ENCODE measurements at regions not wholly inside any gene's neighbourhood (a gene's known extent, or its start where the extent isn't known, plus 50 kb on each side); places are given as distances from the start of the nearest gene placed in this dataset.

- Histone ChIP-seq H3K9me3 (no peaks in the 10 kb centered on the region), H3K4me3 (no peak overlapping the region), H3K4me1 (ENCODE audit: low read depth) (no peaks in the 10 kb centered on the region), H3K36me3 (ENCODE audit: low read depth) (no peaks in the 10 kb centered on the region)
- no peak for TF ChIP-seq CTCF (IDR thresholded peaks at IDR 0.05)
- ATAC-seq (no peak), DNase-seq (no peak)
- intact Hi-C loops (cut with DNase I, micrococcal nuclease) = no loop called here
These were observed 197.2 kb downstream of the CHRM3 start for GRCh38 chr1:239583536-239583935.

- Histone ChIP-seq H3K9me3 (no peaks in the 10 kb centered on the region), H3K4me1 (ENCODE audit: low read depth) (no peaks in the 10 kb centered on the region), H3K4me3 (no peak overlapping the region), H3K36me3 (ENCODE audit: low read depth) (no peaks in the 10 kb centered on the region)
- intact Hi-C loops (cut with DNase I, micrococcal nuclease) = no loop called here
- DNase-seq (no peak), ATAC-seq (no peak)
- TF ChIP-seq CTCF (IDR thresholded peaks at IDR 0.05) = no peak
These were observed 199.8 kb downstream of the CHRM3 start for GRCh38 chr1:239586128-239586527.

- no peak for TF ChIP-seq CTCF (IDR thresholded peaks at IDR 0.05)
- H3K9me3 ChIP-seq = no peaks in the 10 kb centered on the region
- H3K36me3 ChIP-seq (ENCODE audit: low read depth) = no peaks in the 10 kb centered on the region
- ATAC-seq (peak; percentile 51), DNase-seq (peak in 1 of 3 donors; percentile 27)
- intact Hi-C loops (cut with DNase I, micrococcal nuclease) = no loop called here
- H3K4me1 ChIP-seq (ENCODE audit: low read depth) = no peaks in the 10 kb centered on the region
- H3K4me3 ChIP-seq = no peak overlapping the region
These were observed 200.7 kb downstream of the CHRM3 start for GRCh38 chr1:239587066-239587465.

DNA sequence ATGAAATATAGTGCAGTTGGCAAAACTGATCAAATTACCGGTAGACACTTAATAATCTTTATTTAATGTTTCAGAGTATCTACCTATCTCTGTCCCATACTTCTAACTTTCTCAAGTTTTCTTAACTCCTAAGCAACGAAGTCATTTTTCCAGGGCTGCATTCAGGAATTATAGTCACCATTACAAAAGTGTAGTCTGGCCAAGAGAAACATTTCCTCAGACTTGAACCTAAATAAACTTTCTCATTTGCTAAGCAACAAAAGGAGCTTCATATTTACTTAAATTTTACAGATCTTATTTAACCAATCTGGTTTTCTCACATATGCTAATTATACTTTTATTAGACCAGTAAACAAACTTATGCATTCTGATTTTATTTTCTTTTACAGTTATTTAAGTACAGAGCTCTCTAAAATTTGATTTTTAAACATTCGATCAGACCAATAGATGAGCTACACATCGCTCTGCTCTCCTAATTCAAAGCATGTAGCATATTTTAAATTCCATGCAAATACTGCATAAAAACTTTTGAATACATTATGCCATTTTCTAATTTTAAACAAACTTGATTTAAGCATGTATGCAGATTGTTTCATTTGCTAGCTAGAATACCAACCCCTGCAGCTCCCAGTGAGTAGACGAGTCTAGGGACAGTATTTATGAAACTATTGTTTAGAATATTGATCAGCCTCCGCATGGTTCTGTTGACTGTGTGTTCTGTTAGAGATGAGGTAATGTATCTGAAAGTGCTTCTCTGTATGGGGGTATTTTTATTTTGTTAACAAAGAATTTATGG, 201.4 kb downstream of the CHRM3 start:
- intact Hi-C loops (cut with DNase I, micrococcal nuclease) = no loop called here
- H3K36me3 ChIP-seq (ENCODE audit: low read depth) = no peaks in the 10 kb centered on the region
- no peaks in the 10 kb centered on the region for H3K4me1 ChIP-seq (ENCODE audit: low read depth)
- DNase-seq = no peak
- no peak overlapping the region for H3K4me3 ChIP-seq
- no peak for ATAC-seq
- TF ChIP-seq CTCF (IDR thresholded peaks at IDR 0.05) = no peak
- H3K9me3 ChIP-seq = no peaks in the 10 kb centered on the region

DNA sequence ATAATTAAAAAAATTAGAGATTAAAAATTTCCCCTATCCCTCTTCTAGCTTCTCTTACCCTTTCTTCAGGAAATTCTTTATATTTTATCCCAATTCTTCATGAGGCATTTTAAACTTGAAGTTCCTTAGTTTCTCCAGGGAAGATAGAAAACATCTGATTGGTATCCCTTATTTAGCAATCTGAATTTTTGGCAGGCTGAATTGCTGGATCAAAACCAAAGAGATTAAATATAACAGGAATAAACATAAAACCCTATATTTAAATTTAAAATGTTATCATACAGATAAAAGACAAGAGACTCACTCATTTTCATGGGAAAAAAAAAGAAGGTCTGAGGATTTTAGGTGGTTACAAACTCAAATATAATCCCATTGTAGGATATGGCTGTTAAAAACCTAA, 204.2 kb downstream of the CHRM3 start:
- TF ChIP-seq CTCF (IDR thresholded peaks at IDR 0.05) = no peak
- H3K4me1 ChIP-seq (ENCODE audit: low read depth) = no peaks in the 10 kb centered on the region
- no peak for DNase-seq
- intact Hi-C loops (cut with DNase I, micrococcal nuclease) = no loop called here
- H3K4me3 ChIP-seq = no peak overlapping the region
- no peaks in the 10 kb centered on the region for H3K9me3 ChIP-seq
- no peak for ATAC-seq
- no peaks in the 10 kb centered on the region for H3K36me3 ChIP-seq (ENCODE audit: low read depth)
